Large intestine (tissue), 3 donors: ENCODE measurements at regions not wholly inside any gene's neighbourhood (a gene's known extent, or its start where the extent isn't known, plus 50 kb on each side); places are given as distances from the start of the nearest gene placed in this dataset.
A peak's percentile ranks its signal among the peaks of the same experiment; 100 is the strongest.

Experiments used
- DNase-seq, 2 donors: peaks; one replicate each; pipeline versions ENCODE4 v3.0.0 to v3.0.0-alpha.2; 2013
- H3K27ac ChIP-seq: one replicate; pipeline ENCODE4 v1.5.1; 2013; ENCODE audit warnings: low read length
- H3K27me3 ChIP-seq: 2 replicates; pipeline ENCODE4 v1.6.1; 2013; ENCODE audit warnings: low read length; ENCODE audit not compliant: control insufficient read depth, insufficient read depth
- H3K36me3 ChIP-seq: 2 replicates; pipeline ENCODE4 v1.6.1; 2013; ENCODE audit warnings: low read length; ENCODE audit not compliant: control insufficient read depth, insufficient read depth
- H3K4me1 ChIP-seq: one replicate; pipeline ENCODE4 v1.6.1; 2013; ENCODE audit warnings: low read length; ENCODE audit not compliant: control insufficient read depth, insufficient read depth
- H3K4me3 ChIP-seq: one replicate; pipeline ENCODE4 v1.5.1; 2013; ENCODE audit warnings: low read length
- H3K9me3 ChIP-seq: one replicate; pipeline ENCODE4 v1.6.1; 2013; ENCODE audit warnings: mild to moderate bottlenecking, low read depth, low read length, moderate library complexity; ENCODE audit not compliant: control insufficient read depth
- WGBS: methylation state at CpG from one replicate; pipeline ENCODE4 v1.1.5; 2013; ENCODE audit warnings: low lambda C conversion rate; ENCODE audit not compliant: insufficient coverage; 5-methylcytosine and 5-hydroxymethylcytosine counted together

DNA sequence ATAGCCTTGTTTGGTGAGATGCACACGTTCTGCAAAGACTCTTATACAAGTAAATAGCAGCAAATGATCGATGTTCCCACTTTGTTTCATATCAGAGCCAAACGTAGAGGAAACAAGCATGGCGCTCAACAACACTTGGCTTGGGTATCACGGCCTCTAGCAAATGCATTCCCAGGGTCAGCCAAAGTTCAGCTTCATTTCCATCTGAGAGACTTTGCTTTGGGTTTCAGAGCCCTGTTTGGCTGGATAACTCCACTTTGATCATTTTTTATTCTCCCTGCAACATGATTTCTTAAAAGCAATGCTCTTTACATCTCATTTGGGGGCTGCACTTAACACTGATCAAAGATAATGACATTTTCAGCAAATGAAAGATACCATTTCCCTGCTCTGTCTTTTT lies 199.2 kb upstream of the FAM9B start:
- Histone ChIP-seq H3K9me3 (no peaks in the 10 kb centered on the region), H3K27ac (no peak overlapping the region), H3K27me3 (no peaks in the 10 kb centered on the region), H3K36me3 (no peaks in the 10 kb centered on the region), H3K4me3 (no peak overlapping the region), H3K4me1 (no peaks in the 10 kb centered on the region)
- peak in 1 of 2 donors; percentile 1 for DNase-seq
- no CpG with 5 or more reads among the region's 5 CpGs for WGBS

DNA sequence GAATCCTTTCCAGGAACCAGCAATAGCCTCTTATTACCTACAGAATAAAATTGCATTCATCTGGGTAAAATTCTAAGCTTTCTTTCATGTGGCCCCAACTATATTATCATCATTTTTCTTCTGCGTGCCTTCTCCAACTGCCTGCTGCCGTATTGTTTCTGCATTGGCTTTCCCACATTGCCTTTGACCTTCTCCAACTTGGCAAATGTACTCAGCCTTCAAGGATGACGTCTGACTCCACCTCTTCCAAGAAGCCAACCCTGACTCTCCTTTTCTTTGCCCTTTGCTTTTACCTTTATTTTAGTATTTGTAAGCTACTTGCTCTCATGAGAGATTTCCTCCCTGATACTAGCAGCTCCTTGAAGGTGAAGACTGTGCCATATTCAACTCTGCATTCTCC lies 200.4 kb upstream of the FAM9B start:
- Histone ChIP-seq H3K27ac (no peak overlapping the region), H3K4me3 (no peak overlapping the region), H3K4me1 (no peaks in the 10 kb centered on the region), H3K27me3 (no peaks in the 10 kb centered on the region), H3K9me3 (no peaks in the 10 kb centered on the region), H3K36me3 (no peaks in the 10 kb centered on the region)
- no CpG with 5 or more reads among the region's 3 CpGs for WGBS
- no peak for DNase-seq

DNA sequence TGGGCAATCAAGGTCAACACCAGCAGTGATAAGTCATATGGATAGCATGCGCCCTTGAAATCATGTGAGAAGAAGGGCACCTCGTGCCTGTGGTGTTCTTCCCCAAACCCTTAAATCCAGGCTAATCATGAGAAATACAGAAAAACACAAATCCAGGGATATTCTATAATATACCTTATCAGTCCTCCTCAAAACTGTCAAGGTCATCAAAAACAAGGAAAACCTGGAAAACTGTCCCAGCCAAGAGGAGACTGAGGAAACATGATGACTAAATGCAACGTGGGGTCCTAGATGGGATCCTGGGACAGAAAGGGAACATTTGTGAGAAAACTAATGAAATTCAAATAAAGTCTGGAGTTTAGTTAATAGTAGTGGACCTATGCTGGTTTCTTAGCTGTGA lies 201.8 kb upstream of the FAM9B start:
- H3K4me1 ChIP-seq = no peaks in the 10 kb centered on the region

DNA sequence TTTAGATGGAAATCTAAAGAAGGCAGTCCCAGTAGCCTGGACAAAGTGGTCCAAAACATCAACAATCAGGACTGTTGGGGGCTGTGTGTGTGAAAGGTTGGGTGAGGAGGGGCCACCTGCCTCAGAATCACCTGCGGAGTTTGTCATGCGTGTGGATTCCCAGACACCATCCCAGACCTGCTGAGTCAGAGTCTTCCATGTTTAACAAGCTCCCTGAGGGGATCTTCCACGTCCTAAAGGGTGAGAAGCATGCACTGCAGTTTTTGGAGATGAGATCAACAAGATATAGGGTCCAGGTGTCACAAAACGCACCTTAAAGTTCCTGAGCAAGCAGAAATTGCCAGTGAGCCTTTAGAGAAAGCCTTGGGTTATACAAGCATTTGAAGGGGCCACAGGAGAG lies 207.0 kb upstream of the FAM9B start:
- Histone ChIP-seq H3K4me3 (no peak overlapping the region), H3K4me1 (no peaks in the 10 kb centered on the region), H3K36me3 (no peaks in the 10 kb centered on the region), H3K9me3 (no peaks in the 10 kb centered on the region), H3K27ac (no peak overlapping the region), H3K27me3 (no peaks in the 10 kb centered on the region)
- no peak for DNase-seq
- no CpG with 5 or more reads among the region's 4 CpGs for WGBS

More for the DNA sequence above, 201.8 kb upstream of the FAM9B start:
- Histone ChIP-seq H3K9me3 (no peaks in the 10 kb centered on the region), H3K27me3 (no peaks in the 10 kb centered on the region), H3K27ac (no peak overlapping the region), H3K36me3 (no peaks in the 10 kb centered on the region), H3K4me3 (no peak overlapping the region)
- DNase-seq = no peak
- no CpG with 5 or more reads among the region's 3 CpGs for WGBS

DNA sequence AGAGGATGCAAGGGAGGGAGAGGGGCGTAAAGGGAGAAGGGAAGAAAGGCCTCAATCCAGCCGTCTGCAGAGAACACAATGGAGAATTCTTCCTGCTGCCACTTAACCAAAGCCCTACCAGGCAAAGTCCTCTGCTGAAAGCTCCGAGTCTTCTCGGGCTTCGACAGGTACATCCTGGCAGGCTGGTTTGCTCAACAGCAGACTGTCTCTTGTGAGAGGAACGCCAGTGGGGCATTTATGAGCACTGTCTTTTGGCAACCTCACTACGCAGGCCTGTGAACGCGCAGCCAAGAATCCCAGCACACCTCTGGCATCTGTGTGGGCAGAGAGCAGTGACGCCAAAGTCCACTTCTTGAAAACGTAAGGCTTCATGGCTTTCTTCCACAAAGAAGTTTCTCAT lies 207.5 kb upstream of the FAM9B start:
- Histone ChIP-seq H3K27me3 (no peaks in the 10 kb centered on the region), H3K9me3 (no peaks in the 10 kb centered on the region), H3K27ac (no peak overlapping the region), H3K4me3 (no peak overlapping the region), H3K36me3 (no peaks in the 10 kb centered on the region), H3K4me1 (no peaks in the 10 kb centered on the region)
- WGBS = no CpG with 5 or more reads among the region's 11 CpGs
- DNase-seq = no peak

DNA sequence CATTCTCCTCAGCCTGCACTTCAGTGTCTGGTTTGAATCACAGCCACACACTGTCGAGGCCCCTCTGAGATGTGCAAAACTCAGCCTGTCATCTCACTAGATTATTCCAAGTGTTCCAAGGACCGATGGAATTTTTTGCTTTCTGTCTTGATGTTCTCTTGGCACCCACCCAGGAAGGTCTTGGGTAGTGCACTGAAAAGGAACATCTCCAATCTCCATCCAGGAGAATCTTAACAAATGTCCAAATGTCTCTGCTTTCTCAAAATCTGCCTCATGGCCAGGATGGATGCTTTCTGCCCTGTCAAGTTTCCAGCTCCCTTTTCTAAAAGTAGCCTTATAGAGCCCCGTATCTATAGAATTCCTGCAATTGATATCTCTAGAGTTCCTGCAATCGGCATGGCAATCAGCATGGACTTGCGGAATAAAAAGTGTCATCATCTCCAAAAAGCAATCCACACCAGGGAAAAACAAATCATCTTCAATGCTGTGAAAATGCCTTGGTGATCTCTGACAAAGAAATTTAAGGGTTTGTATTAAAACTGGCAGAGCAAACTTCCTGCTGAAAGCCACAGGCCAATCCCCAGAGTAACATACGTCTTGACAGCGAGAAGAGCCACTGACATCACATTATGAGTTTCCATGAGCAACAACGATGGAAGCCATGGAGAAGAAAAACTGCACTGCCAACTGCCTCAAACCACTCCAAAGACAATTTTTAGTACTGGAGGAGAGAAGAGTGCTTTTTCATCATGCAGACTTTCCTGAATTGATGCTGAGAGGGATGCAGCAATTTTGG lies 215.3 kb upstream of the FAM9B start:
- Histone ChIP-seq H3K9me3 (no peaks in the 10 kb centered on the region), H3K27ac (no peak overlapping the region), H3K36me3 (no peaks in the 10 kb centered on the region), H3K4me3 (no peak overlapping the region), H3K4me1 (no peaks in the 10 kb centered on the region), H3K27me3 (no peaks in the 10 kb centered on the region)
- WGBS = no CpG with 5 or more reads among the region's 8 CpGs
- no peak for DNase-seq

DNA sequence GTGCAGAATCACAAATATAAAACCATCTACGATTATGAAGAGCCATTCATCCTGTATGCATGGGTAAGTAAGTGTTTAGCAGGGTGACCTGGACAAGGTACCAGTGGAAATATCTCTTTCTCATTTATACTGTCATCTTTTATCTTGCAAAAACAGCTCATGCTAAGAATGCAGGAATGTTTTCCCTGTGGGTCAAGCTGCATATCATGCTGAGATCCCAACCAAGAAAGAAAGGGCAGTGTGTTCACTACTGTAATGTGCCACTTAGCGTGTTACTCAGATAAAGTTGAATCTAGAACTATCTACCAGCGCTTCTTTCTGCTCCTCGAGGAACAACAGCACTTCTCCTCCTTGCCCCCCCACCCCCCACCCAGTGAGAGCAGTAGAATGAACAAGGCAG lies 212.7 kb upstream of the TBL1X start:
- Histone ChIP-seq H3K36me3 (no peaks in the 10 kb centered on the region), H3K9me3 (no peaks in the 10 kb centered on the region), H3K4me3 (no peak overlapping the region), H3K4me1 (no peaks in the 10 kb centered on the region), H3K27ac (no peak overlapping the region), H3K27me3 (no peaks in the 10 kb centered on the region)
- WGBS = no CpG with 5 or more reads among the region's 4 CpGs
- DNase-seq = no peak

DNA sequence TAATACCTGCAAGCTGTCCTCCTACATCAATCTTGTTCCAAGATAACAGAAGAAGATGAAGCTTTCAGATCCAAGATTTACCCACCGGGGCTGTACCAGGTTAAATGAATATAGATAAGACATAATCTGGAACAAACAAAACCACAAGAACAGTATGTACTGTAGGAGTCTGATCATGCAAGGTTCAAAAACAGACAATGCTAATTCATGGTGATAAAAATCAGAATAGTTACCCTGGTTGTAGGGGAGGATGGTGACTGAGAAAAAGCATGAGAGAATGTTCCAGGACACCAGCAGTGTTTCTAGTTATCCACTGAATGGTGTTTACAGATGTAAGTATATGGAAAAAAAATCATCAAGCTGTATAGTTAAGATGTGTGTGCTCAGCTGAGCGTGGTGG lies 211.6 kb upstream of the TBL1X start:
- no peaks in the 10 kb centered on the region for H3K9me3 ChIP-seq
- no peak for DNase-seq
- no peaks in the 10 kb centered on the region for H3K27me3 ChIP-seq
- H3K4me3 ChIP-seq = no peak overlapping the region
- no peaks in the 10 kb centered on the region for H3K36me3 ChIP-seq
- WGBS = 20% methylated on average over 1 of the region's 2 CpGs
- H3K4me1 ChIP-seq = no peaks in the 10 kb centered on the region
- no peak overlapping the region for H3K27ac ChIP-seq

DNA sequence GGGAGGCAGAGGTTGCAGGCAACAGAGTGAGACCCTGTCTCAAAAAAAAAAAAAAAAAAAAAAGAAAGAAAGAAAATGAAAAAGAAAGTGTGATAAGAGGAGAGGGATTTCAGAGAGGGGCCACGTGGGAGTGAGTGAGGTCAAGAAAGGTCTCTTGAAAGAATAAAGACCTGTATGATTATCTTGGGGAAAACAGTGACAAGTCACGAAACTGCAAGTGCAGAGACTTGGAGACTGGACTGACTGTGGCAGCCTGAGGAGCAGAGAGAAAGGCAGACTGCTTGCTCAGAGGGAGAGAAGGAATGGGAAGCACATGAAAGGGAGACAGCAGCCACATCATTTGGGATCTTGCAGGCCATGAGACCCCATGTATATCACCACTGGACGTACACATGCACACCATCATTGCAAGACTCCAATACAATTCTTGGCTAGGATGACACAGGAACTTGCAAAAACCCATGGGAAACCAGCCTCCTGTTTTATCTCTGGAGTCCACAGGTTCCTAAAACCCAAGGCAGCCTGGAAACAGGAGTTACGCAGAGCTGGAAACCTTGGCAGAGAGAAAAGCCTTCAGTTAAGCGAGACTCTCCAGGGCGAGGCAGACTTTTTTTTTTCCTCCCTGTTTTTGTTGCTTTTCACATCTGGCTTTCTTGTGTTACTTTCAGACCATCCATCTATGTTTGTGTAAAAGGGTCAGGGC lies 207.0 kb upstream of the TBL1X start:
- WGBS = no CpG with 5 or more reads among the region's 6 CpGs
- DNase-seq = no peak
- H3K4me1 ChIP-seq = no peaks in the 10 kb centered on the region
- H3K36me3 ChIP-seq = no peaks in the 10 kb centered on the region
- no peaks in the 10 kb centered on the region for H3K27me3 ChIP-seq
- no peak overlapping the region for H3K27ac ChIP-seq
- no peak overlapping the region for H3K4me3 ChIP-seq
- H3K9me3 ChIP-seq = no peaks in the 10 kb centered on the region

DNA sequence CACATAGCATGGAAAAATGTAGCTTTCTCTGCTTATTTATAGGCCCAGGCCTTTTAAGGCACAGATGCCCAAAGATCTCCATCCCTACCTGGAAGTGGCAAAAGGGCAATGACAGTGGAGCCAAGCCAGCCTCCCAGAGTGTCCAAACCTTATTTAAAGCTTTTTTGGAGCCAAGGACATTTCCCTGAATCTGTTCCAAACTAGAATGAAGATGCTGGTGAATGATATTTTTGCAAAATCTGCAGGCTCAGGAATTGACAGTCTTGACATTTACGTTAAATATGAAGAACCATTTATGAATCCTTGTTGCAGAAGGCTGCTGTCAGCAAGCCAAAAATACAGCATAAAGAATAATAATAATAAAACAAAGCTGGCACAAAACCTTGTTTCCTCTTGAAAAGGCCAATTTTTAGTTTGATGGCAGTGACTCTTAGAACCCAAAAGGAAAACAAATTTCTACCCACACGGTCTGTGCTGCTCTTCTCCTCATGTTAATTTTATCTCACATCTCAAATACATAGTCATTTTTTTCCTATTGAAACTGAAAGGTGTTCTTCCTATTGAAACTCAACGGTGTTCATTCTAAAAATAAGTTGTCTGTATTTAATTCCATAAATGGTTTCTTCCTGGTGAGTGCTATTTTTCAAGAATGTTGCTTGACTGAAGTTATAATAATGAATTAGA lies 206.3 kb upstream of the TBL1X start:
- Histone ChIP-seq H3K4me1 (no peaks in the 10 kb centered on the region), H3K27me3 (no peaks in the 10 kb centered on the region), H3K27ac (no peak overlapping the region), H3K9me3 (no peaks in the 10 kb centered on the region), H3K4me3 (no peak overlapping the region), H3K36me3 (no peaks in the 10 kb centered on the region)
- WGBS = 60% methylated on average over 1 of the region's 3 CpGs
- no peak for DNase-seq
